ENCODE measurements at regions not wholly inside any gene's neighbourhood (a gene's known extent, or its start where the extent isn't known, plus 50 kb on each side); places are given as distances from the start of the nearest gene placed in this dataset.
"Not testable (repeated sequence)": the region's sequence is repeated elsewhere in the genome, so short reads cannot be mapped to it uniquely, and the experiment has no call there.

- not testable (repeated sequence) for DNase-seq
These were observed 108.1 kb downstream of the PROX1 start for GRCh38 chr1:214095896-214096295.

- no peak for DNase-seq
These were observed 113.5 kb downstream of the PROX1 start for GRCh38 chr1:214101246-214101645.

GRCh38 chr1:214101828-214102227 lies 114.1 kb downstream of the PROX1 start:
- DNase-seq: no peak

- no peak for DNase-seq
These were observed 115.1 kb downstream of the PROX1 start for GRCh38 chr1:214102907-214103306.

GRCh38 chr1:214103778-214104177 lies 116.0 kb downstream of the PROX1 start:
- no peak for DNase-seq

- DNase-seq: no peak
These were observed 118.6 kb downstream of the PROX1 start for GRCh38 chr1:214106375-214106774.

GRCh38 chr1:214107322-214108096 lies 119.7 kb downstream of the PROX1 start:
- no peak for DNase-seq

- no peak for DNase-seq
These were observed 120.3 kb downstream of the PROX1 start for GRCh38 chr1:214108097-214108446.

GRCh38 chr1:214111796-214112195 lies 124.0 kb downstream of the PROX1 start:
- DNase-seq: no peak

- DNase-seq: no peak
These were observed 128.5 kb downstream of the PROX1 start for GRCh38 chr1:214116258-214116657.

GRCh38 chr1:214117780-214118179 lies 130.0 kb downstream of the PROX1 start:
- no peak for DNase-seq

GRCh38 chr1:214120191-214120590 lies 132.4 kb downstream of the PROX1 start:
- no peak for DNase-seq

GRCh38 chr1:214120951-214121350 lies 133.2 kb downstream of the PROX1 start:
- no peak for DNase-seq

GRCh38 chr1:214122110-214122509 lies 134.3 kb downstream of the PROX1 start:
- no peak for DNase-seq

- peak; percentile 60 for DNase-seq
These were observed 135.4 kb downstream of the PROX1 start for GRCh38 chr1:214123061-214123784.

- no peak for DNase-seq
These were observed 136.6 kb downstream of the PROX1 start for GRCh38 chr1:214124281-214124805.

GRCh38 chr1:214124915-214125314 lies 137.1 kb downstream of the PROX1 start:
- DNase-seq: no peak

- no peak for DNase-seq
These were observed 138.0 kb downstream of the PROX1 start for GRCh38 chr1:214125819-214126218.

GRCh38 chr1:214126697-214127146 lies 138.9 kb downstream of the PROX1 start:
- DNase-seq: no peak

GRCh38 chr1:214127705-214128104 lies 139.9 kb downstream of the PROX1 start:
- DNase-seq: no peak

- no peak for DNase-seq
These were observed 145.1 kb upstream of the SMYD2 start for GRCh38 chr1:214135886-214136285.

GRCh38 chr1:214136324-214136919 lies 144.5 kb upstream of the SMYD2 start:
- DNase-seq: no peak

- DNase-seq: no peak
These were observed 139.5 kb upstream of the SMYD2 start for GRCh38 chr1:214141486-214141885.
